GM21786 (cell line): ENCODE measurements at regions not wholly inside any gene's neighbourhood (a gene's known extent, or its start where the extent isn't known, plus 50 kb on each side); places are given as distances from the start of the nearest gene placed in this dataset.
"Not testable (repeated sequence)": the region's sequence is repeated elsewhere in the genome, so short reads cannot be mapped to it uniquely, and the experiment has no call there.

Experiments used
- ATAC-seq: cut with Tn5 transposase; IDR thresholded peaks from one replicate; pipeline ENCODE4 v1.9.1; 2021; ENCODE audit not compliant: unreplicated experiment

- ATAC-seq: no peak
These were observed 1154.3 kb downstream of the BCL11A start for GRCh38 chr2:59399126-59399525.

GRCh38 chr2:59398081-59398480 lies 1155.4 kb downstream of the BCL11A start:
- ATAC-seq: no peak

GRCh38 chr2:59395119-59395518 lies 1154.0 kb upstream of the FANCL start:
- ATAC-seq: no peak

- no peak for ATAC-seq
These were observed 1150.8 kb upstream of the FANCL start for GRCh38 chr2:59391896-59392295.

- ATAC-seq: no peak
These were observed 1149.5 kb upstream of the FANCL start for GRCh38 chr2:59390581-59390980.

- no peak for ATAC-seq
These were observed 1148.1 kb upstream of the FANCL start for GRCh38 chr2:59389240-59389639.

GRCh38 chr2:59385971-59386370 lies 1144.8 kb upstream of the FANCL start:
- no peak for ATAC-seq

- no peak for ATAC-seq
These were observed 1142.3 kb upstream of the FANCL start for GRCh38 chr2:59383473-59383872.

- ATAC-seq: no peak
These were observed 1137.0 kb upstream of the FANCL start for GRCh38 chr2:59378127-59378526.

- ATAC-seq: no peak
These were observed 1125.2 kb upstream of the FANCL start for GRCh38 chr2:59366288-59366687.

GRCh38 chr2:59354498-59354897 lies 1113.4 kb upstream of the FANCL start:
- ATAC-seq: no peak

GRCh38 chr2:59353306-59353921 lies 1112.3 kb upstream of the FANCL start:
- ATAC-seq: no peak

- no peak for ATAC-seq
These were observed 1101.0 kb upstream of the FANCL start for GRCh38 chr2:59342166-59342565.

GRCh38 chr2:59339837-59340207 lies 1098.7 kb upstream of the FANCL start:
- ATAC-seq: no peak

- ATAC-seq: no peak
These were observed 1098.2 kb upstream of the FANCL start for GRCh38 chr2:59339121-59339836.

- ATAC-seq: no peak
These were observed 1091.9 kb upstream of the FANCL start for GRCh38 chr2:59333007-59333406.

GRCh38 chr2:59326581-59327365 lies 1085.6 kb upstream of the FANCL start:
- not testable (repeated sequence) for ATAC-seq

GRCh38 chr2:59322870-59323269 lies 1081.7 kb upstream of the FANCL start:
- ATAC-seq: no peak

- no peak for ATAC-seq
These were observed 1080.9 kb upstream of the FANCL start for GRCh38 chr2:59322005-59322404.

- no peak for ATAC-seq
These were observed 1073.1 kb upstream of the FANCL start for GRCh38 chr2:59314031-59314766.
